IPS DF 4.7 (cell line): ENCODE measurements at regions not wholly inside any gene's neighbourhood (a gene's known extent, or its start where the extent isn't known, plus 50 kb on each side); places are given as distances from the start of the nearest gene placed in this dataset.
"Not testable (repeated sequence)": the region's sequence is repeated elsewhere in the genome, so short reads cannot be mapped to it uniquely, and the experiment has no call there.

Experiments used
- DNase-seq: peaks from one replicate; pipeline ENCODE4 v3.0.0-alpha.2; 2013; ENCODE audit warnings: low spot score; ENCODE audit errors: extremely low read depth

DNA sequence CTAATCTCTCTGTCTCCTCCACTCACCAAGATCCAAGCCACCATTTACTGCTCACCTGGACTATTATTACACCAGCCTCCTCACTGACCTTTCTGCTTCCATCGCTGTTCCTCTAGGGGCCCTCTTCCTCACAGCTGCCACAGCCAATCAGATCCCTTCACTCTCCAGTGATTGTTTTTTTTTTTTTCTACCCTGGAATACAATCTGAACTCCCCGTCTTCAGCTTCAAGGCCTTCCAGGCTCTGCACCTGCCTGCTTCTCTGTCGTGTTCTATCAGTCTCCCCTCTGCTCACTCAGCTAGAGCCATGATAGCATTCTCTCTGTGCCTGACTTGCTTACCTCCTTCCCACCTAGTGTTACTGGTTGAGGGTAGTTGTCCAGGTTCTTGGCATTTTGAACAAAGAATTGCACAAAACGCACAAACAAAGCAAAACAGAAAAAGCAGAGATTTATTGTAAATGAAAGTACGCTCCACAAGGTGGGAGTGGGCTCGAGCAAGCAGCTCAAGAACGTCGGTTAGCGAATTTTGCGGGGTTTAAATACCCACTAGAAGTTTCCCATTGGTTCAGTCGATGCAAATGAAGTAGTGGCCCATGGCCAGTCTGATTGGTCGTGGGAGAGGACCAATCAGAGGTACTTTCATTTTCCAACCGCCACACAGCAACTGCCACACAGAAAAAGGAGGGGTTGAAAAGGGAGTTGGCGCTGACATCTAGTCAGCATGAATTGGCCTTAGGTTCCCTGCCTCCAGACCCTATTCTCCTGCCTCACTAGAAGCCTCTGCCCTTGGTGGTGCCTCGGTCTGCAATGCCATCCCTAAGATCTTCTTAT, 188.9 kb downstream of the TLE3 start:
- no peak for DNase-seq

DNA sequence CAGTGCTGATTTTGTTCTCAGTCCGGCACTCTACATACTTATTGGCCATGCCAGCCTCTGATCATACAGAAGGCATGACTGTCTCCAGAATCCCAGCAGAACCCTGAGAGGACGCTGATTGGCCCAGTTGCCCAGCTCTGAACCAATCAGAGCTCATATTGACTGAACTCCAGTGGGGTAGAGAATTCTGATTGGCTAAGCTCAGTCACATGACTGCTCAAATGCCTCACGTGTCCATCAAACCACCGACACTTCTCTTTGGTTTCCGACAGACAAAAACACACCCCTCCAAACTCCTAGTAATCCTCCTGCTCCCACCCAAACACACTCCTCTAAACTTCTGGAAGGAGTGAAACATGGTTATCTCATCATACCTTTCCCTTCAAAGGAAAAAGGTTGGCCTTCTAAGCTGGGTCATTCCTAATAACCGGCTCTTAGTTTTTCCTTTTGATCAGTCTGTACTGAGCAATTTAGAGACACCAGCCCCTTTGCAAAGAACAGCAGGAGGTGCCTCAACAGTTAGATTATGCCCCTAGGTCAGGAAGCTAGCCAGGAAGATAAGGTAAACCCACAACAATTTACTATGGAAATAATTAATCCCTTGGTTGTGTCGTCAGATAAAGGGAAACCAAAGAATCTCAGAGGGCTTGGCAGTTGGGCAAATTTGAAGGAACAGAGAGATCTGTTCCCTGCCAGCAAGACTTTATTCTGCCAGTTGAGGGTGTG, 187.8 kb downstream of the TLE3 start:
- no peak for DNase-seq

DNA sequence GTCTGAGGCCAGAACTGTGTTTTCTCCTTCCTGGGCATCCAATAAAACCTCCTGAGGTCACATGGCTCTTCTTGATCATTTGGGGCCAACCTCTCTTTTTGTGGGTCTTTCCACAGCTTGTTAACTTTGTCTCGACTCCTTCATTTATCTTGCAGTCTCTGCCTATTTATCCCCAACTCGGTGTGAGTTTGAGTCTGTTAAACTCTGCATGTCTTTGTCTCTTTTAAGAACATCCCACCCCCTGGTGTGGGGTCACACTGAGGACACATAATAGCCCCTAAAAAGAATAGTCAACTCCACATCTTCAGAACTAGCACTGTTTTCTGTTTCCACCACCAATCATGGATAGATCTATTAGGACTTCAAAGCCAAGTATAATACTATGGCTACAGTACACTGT, 187.2 kb downstream of the TLE3 start:
- no peak for DNase-seq

DNA sequence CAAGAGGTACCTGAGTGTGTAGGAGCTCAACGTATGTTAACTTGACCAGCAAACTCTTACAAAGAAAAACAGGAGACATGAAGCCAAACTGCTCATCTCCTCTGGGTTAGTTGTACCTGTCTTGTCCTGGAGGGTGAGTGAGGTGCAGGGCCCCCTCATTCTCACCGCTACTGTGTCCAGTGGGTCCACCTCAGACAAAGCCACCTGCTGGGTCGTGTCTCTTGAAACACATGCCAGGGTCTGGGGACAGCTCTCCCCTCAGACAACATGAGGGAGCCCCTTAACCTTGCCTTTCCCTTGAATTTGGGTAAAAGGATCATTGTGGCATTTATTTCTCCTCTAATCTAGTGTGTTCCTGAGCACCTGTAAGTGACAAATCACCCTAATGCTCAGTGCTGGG, 185.6 kb downstream of the TLE3 start:
- no peak for DNase-seq

DNA sequence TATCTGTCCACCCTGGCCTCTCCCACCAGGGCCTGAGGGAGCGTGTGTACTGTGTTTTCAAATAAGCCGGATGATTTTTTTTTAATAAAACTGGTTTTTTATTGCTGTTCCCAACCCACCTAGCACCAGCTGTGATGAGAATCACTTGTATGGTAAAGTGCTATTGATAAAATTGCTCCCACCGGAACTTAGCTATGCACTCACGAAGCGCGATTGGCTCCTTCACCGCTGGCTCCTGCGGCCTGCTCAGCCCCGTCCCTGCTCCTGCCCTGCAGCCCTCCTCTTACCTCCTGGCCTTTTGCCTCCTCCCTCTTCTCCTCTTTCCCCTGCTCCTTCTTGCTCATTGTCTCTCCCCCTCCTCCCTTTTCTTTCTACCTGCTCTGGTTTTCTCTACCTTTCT, 183.7 kb downstream of the TLE3 start:
- no peak for DNase-seq

DNA sequence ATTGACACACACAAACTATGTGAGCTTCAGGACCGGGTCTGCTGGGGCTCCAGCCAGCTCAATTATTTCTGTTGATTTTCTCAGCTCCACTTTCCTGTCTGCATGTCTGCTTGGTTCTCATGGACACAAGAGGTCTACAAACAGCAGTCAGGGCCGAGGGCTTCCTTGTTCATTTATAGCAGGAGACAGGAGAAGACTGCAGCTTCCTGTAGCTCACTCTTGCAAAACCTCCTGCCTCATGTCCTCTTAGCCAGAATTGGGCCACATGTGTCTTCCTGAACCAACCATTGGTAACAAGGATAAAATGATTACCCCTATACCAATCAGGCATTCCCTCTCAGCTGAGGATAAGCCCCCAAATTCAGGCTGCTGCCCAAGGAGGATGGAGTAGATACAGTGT, 182.8 kb downstream of the TLE3 start:
- no peak for DNase-seq

DNA sequence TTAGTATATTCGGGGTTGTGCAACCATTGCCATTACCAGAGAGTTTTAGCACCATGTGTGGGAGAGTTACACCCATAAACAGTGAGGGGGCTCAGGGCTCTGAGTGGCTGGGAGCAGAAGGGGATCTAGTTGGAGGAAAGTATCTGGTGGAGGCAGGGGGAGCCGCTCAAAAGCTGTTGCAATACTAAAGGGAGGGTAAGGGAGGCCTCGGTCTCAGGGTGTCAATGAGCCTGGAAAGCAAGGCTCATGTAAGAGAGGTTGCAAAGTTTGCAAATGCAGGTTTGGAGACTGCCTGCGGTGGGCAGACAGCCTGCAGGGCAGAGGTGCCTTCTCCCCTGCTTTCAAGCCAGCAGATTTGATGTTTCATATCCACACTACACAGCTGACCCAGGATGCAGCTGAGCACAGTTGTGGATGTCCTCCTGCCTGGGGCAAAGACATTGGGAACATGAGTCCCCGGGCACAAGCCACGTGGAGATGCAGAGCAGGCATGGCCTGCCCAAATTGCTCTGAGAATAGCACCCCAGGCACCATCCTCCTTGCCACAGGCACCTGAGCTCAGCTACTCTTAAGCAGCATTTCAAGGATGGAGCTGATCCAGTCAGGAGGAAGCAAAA, 181.4 kb downstream of the TLE3 start:
- DNase-seq, result no peak

DNA sequence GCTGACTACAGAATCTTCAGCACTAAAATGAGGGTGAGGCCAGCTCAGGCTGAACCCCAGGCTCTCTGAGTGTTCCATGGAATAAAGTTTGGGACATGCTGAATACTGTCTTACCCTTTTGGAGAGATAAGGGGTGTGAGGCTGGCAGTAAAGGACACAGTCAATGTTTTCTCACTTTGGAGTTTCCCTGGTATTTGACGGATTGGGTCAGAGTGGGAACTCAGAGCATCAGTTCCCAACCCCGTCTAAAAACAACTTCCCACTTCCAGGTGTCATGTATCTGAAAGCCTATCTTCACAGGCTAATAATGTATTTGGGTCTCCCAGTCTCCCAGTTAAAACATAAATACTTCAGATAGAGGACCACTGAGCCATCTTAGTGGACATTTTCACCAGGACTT, 180.7 kb downstream of the TLE3 start:
- DNase-seq, result no peak

DNA sequence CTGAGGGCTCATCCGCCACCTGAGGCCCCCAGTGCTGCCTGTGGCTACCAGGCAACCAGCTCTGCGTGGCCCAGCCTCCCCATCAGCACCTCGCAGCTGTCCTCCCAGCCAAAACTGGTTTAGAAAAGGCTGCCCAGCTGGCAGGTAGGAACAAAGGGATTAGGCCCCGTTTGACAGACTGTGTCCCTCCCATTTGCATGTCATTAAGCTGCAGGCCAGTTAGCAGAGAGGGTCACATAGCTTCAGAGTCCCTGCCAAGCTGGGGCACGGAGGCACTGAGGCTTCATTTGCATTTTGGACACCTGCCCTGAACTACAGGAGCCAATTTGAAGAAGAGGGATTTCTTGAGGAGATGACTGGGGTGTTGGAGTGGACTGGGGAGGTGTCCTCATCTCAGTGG, 177.9 kb downstream of the TLE3 start:
- no peak for DNase-seq

DNA sequence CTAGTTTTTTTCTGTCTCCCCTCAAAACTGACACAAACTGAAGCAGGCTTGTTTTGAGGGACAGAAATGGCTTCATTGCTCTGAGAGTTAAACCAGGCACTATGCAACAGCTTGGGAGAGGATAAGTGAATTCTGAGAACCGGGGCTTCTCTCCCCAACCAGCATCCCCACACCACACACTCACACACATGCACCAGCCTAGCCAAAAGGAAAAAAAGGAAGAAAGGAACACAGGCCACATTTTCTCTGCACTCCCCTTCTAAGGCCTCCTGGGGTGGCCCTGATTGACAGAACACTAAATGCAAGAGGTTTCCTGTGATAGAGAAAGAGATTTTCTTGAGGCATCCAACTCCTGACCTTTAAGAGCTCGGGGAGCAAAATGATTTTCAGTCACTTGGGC, 177.5 kb downstream of the TLE3 start:
- DNase-seq, result no peak

DNA sequence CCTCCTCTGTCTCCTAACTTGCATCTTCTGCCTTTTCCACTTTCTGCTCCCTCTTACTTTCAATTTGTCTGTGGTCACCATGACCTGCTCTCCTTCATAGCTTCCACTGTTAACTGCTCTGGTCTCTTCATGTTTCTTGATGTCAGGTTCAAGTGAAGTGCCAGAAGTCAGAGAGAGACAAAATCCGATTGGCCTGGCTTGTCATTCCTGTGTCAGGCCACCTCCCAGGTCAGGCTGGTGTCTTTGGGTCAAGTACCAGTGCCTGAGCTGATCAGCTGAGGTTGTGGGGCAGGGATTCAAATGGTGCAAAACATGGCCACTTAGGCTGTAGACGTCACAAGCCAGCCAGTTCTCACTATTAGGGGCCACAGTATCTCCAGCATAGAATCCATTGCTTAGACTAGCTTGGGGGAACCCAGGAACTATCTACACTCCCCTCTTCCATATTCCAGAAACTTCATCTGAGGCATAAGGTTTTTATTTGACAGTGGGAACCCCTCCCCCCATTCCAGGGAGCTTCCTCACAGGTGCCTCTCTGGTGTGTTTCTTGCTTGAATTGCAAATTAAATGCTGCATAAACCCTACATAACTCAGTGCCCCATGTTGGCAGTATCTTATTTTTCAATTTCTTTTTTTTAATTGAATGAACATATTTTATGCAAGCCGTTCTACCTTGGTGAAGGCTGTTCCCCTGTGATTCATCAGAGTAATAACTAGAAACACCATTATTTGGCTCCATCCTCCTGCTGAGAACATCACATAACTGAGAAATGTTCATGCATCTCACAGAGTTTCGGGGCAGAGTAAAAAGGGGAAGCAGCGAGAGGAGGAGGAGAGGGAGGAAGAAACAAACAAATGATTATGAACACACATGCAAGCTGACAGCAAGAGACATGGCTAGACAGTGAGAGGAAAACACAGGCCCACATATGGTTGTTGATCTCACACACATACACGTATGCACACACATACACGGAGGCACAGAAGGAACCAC, 175.8 kb downstream of the TLE3 start:
- no peak for DNase-seq

DNA sequence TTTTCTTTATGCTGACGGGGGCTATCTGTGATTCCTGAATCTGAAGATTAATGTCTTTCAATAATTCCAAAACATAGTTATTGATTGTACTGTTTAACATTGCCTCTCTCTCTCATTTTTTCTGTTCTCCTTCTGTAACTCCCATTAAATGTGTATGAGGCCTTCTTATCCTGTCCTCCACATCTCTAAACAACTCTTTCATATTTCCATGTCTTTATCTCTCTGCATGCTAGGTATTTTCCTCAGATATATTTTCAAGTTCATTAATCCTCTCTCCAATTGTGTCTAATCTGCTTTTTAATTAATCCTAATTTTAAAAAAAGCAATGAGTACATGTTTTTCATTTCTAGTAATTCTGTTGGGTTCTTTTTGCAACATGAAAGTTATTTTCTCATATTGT, 173.2 kb downstream of the TLE3 start:
- DNase-seq, result no peak

DNA sequence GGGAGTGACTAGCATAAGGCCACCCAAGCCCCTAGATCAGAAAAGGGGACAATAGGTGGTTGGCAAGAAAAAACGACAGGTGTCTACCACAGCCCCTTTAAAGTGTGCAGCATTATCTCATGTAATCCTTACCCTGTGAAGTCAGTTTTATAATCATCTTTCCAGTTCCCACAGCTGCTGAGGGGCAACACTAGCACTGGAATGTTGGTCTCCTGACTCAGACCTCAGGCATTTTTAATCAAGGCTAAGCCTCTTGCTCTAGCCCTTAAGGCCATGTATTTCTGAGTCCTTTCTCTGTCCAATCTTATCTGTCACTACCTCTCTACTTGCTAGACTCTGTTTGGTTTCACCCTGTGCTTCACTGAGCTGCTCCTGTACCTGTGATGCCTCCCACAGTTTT, 171.7 kb downstream of the TLE3 start:
- DNase-seq, result no peak

DNA sequence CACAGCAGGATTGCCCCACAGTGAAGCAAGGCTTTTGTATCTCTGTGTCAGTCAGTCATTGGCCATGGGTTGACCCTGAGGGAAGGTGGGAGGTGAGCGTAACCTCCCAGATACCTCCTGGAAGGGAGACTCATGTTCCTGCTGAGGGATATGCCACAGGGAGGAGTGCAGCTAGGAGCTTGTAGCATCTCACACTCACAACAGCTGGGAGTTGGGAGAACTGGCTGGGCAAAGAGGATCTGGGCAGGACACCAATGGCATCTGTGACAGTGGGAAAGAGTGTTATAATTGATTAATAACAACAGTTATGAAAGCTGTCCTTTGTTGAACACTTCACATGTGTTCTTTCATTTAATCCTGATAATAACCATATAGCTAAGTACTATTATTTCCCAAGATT, 171.0 kb downstream of the TLE3 start:
- no peak for DNase-seq

DNA sequence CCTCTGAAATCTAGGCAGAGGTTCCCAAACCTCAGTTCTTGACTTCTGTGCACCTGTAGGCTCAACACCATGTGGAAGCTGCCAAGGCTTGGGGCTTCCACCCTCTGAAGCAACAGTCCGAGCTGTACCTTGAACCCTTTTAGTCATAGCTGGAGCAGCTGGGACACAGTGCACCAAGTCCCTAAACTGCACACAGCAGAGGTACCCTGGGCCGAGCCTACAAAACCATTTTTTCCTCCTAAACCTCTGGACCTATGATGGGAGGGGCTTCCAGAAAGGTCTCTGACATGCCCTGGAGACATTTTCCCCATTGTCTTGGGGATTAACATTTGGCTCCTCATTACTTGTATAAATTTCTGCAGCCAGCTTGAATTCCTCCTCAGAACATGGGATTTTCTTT, 168.8 kb downstream of the TLE3 start:
- not testable (repeated sequence) for DNase-seq

DNA sequence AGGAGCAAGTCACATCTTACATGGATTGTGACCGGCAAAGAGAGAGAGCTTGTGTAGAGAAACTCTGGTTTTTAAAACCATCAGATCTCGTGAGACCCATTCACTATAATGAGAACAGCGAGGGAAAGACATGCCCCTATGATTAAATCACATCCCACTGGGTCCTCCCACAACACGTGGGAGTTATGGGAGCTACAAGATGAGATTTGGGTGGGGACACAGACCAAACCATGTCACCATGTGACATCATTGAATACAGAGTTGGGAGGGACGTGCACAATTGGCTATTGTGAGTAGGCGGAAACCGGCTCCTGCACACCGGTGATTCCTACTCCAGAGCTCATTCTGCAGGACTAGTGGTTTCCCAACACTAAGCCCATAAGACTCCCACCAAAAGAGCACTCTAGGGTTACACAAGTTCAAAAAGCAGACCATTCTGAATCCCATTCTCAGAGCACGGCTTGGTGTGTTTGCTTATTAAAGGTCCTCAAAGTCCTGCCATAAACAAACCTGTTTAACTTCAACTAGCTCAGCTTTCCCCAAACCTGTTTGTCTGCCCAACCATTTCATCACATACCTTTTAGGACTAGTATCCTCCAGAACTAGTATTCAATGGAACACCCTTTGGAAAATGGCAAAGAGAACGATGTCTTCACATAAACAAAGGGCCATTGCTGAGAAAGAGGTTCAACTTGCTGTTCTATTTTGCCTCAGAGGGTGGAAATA, 167.6 kb downstream of the TLE3 start:
- DNase-seq, result no peak

DNA sequence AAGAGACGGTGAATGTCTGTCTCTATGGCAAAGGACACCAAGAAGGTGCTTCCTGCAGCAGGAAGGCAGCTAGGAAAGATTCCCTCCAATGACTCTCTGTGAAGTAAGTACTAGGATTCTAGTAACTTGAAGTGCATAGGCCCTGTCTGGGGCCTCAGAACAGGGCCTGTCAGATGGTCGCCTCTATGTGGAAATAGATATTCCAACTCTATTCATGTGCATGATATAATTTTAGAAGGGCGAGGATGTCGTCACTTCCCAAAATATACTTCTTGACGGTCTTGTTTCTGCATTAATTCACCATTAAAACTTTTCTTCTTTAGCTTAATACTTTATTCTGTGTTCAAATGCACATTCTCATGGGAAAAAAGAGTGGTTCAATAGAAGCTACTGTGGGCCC, 167.0 kb downstream of the TLE3 start:
- DNase-seq, result no peak

DNA sequence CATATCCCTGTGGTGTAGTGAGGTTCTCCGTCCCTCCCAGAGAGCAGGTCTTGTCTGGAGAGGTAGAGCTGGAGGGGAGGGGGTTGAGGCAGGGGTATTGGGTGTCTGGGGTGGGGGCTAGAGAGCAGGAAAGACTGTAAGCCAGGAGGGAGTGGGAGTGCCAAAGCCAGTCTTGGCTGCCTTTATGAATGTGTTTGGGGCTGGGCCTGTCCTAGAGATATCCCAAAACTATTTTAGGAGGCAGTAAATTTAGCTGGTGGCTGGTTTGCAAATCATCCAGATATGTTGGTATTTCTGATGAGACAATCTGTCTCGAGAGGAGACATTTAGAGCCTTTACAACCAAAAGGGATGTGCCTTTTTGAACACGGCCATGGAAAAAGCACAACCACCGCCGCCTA, 166.6 kb downstream of the TLE3 start:
- DNase-seq, result no peak

DNA sequence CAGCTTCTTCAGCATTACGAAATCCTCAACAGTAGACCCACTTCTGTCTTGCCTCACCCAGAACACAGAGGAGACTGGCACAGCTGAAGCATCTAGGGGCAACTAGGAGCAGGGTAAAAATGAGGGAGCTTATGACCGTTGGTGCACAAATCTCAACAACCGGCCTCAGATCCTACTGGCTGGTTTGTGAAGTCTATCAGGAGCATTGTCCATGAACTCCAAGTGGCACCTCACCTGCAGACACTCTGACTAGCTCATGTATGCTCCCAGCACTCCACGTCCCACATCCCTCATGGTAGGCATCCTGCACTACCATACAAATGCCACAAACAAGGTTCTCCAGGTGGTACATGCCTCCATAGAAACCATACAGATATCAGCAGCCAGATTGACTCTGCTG, 163.1 kb downstream of the TLE3 start:
- DNase-seq, result no peak

DNA sequence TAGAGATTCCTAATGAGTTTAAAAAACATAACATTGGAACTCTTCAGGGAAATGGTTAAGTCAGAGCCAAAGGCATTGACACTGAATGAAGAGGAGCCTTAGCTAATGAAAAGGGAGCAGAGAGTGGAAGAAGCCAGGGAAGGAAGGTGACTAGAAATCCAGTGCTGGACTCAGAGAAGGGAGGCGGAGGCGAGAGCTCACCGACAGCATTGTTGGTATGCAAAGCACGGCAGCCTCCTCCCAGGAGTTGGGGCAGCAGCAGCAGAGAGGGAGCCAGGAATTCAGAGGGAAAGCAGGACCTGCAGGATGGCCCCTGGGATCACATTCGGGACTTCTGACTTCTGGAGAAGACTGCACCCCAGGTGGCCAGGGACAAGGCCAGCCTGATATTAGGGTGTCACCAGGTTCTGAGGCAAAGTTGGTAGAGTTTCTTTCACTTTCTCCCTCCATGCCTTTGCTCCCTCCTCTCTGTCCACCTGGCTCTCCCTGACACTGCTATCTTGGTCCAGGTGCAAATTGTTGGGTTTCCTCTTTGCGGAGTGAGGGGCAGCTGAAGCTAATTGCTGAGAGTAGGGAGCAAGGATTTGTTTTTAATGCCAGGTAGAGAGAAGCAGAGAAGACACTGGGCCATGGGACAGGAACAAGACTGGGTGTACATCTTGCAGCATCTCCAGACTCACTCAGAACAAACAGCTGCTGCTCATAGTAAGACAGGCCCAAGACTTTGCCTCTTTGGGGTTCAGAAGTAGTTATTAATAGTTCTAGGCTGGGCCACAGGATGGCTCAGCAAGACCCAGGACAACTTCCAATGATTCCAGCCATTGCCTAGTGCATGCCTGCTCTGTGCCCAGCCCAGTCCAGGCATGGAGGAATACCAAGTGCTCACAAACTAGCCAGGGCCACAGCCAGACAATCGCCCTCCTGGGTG, 157.9 kb downstream of the TLE3 start:
- DNase-seq, result no peak
